NCI-H2029 treated with DMSO at 0.1 percent for 48 hours (cell line): ENCODE measurements at regions not wholly inside any gene's neighbourhood (a gene's known extent, or its start where the extent isn't known, plus 50 kb on each side); places are given as distances from the start of the nearest gene placed in this dataset.
A peak's percentile ranks its signal among the peaks of the same experiment; 100 is the strongest.

Experiments used
- DNase-seq: peaks from one replicate; lab custom pipeline; 2025; lab: John Stamatoyannopoulos, UW

GRCh38 chr4:123573866-123574508 lies 177.4 kb downstream of the SPRY1 start:
- DNase-seq: no peak

- DNase-seq: no peak
These were observed 178.7 kb downstream of the SPRY1 start for GRCh38 chr4:123575291-123575690.

- no peak for DNase-seq
These were observed 180.8 kb downstream of the SPRY1 start for GRCh38 chr4:123577225-123577906.

GRCh38 chr4:123578276-123579029 lies 181.9 kb downstream of the SPRY1 start:
- DNase-seq: no peak

- no peak for DNase-seq
These were observed 183.4 kb downstream of the SPRY1 start for GRCh38 chr4:123579961-123580360.

- no peak for DNase-seq
These were observed 184.5 kb downstream of the SPRY1 start for GRCh38 chr4:123580981-123581664.

- DNase-seq: no peak
These were observed 185.2 kb downstream of the SPRY1 start for GRCh38 chr4:123581802-123582201.

- DNase-seq: no peak
These were observed 186.4 kb downstream of the SPRY1 start for GRCh38 chr4:123583043-123583442.

- DNase-seq: no peak
These were observed 188.5 kb downstream of the SPRY1 start for GRCh38 chr4:123585111-123585510.

- DNase-seq: no peak
These were observed 191.4 kb downstream of the SPRY1 start for GRCh38 chr4:123587983-123588494.

- DNase-seq: no peak
These were observed 192.1 kb downstream of the SPRY1 start for GRCh38 chr4:123588631-123589241.

GRCh38 chr4:123589301-123589700 lies 192.7 kb downstream of the SPRY1 start:
- no peak for DNase-seq

GRCh38 chr4:123591875-123592274 lies 195.3 kb downstream of the SPRY1 start:
- no peak for DNase-seq

- DNase-seq: no peak
These were observed 197.1 kb downstream of the SPRY1 start for GRCh38 chr4:123593655-123594054.

- no peak for DNase-seq
These were observed 200.2 kb downstream of the SPRY1 start for GRCh38 chr4:123596805-123597204.

- no peak for DNase-seq
These were observed 201.0 kb downstream of the SPRY1 start for GRCh38 chr4:123597586-123597985.

GRCh38 chr4:123598331-123598730 lies 201.7 kb downstream of the SPRY1 start:
- DNase-seq: no peak

GRCh38 chr4:123599061-123599919 lies 202.7 kb downstream of the SPRY1 start:
- no peak for DNase-seq

GRCh38 chr4:123599920-123600810 lies 203.6 kb downstream of the SPRY1 start:
- DNase-seq: peak; percentile 38
